GM12878 (cell line): ENCODE measurements at regions not wholly inside any gene's neighbourhood (a gene's known extent, or its start where the extent isn't known, plus 50 kb on each side); places are given as distances from the start of the nearest gene placed in this dataset.

Experiments used
- ATAC-seq: fragments of 200-7000 bp; cut with Tn5 transposase; 3 replicates; pipeline ENCODE4 v1.9.1; 2020; ENCODE audit warnings: mild to moderate bottlenecking, moderate library complexity
- BruUV-seq: library from RNA; stranded (reverse); fragments of 400-500 nt; replicated peaks from 2 replicates; lab custom pipeline; 2021; lab: Mats Ljungman, UMichigan
- CTCF ChIA-PET: fragments of 300-600 bp; sonication (Branson Sonifier 250); formaldehyde crosslinking; extraction: SDS; loops from one replicate; lab custom pipeline; 2021; ENCODE audit warnings: inconsistent platforms; lab: Yijun Ruan, JAX
- POLR2A ChIA-PET: fragments of 350-600 bp; formaldehyde crosslinking; extraction: SDS; loops from one replicate; lab custom pipeline; 2021; ENCODE audit warnings: inconsistent platforms; lab: Charles Lee
- RAD21 ChIA-PET: fragments of 300-600 bp; sonication (Branson Sonifier 250); formaldehyde crosslinking; loops from one replicate; lab custom pipeline; 2023; ENCODE audit warnings: antibody characterized with exemption; ENCODE audit not compliant: unreplicated experiment; lab: Charles Lee
- SMC1A ChIA-PET: fragments of 300-600 bp; sonication (Branson Sonifier 250); formaldehyde crosslinking; loops from one replicate; lab custom pipeline; 2023; ENCODE audit not compliant: unreplicated experiment, uncharacterized antibody; lab: Charles Lee
- DNase-seq: peaks from one replicate; pipeline ENCODE4 v3.0.0-alpha.2; 2011; ENCODE audit warnings: low read depth, low spot score
- FAIRE-seq: peaks from 3 replicates; lab custom pipeline; 2011; peaks lifted over from hg19 to GRCh38; lab: Jason Lieb, UNC
- H2AFZ ChIP-seq: 2 replicates; pipeline ENCODE4 v1.6.0; 2011; ENCODE audit warnings: low read depth, low read length, control low read depth; ENCODE audit not compliant: control insufficient read depth
- H3K27ac ChIP-seq: 2 replicates; pipeline ENCODE4 v1.5.1; 2011; ENCODE audit warnings: control low read depth; ENCODE audit not compliant: control insufficient read depth, insufficient read depth
- H3K27me3 ChIP-seq, 2 experiments: replicated peaks in 1 of 2; 2 replicates each; pipeline versions ENCODE4 v1.6.0 to v1.6.1; 2011; ENCODE audit warnings: low read length in 1 of 2; ENCODE audit not compliant: control insufficient read depth in 2 of 2, insufficient read depth in 2 of 2
- H3K36me3 ChIP-seq, 2 experiments: 2 replicates each; pipeline ENCODE4 v1.5.1; 2011; ENCODE audit warnings: low read length in 1 of 2; ENCODE audit not compliant: control insufficient read depth in 2 of 2, insufficient read depth in 2 of 2
- H3K4me1 ChIP-seq: 2 replicates; pipeline ENCODE4 v1.6.1; 2011; ENCODE audit warnings: mild to moderate bottlenecking, low read length, moderate library complexity, mixed read lengths; ENCODE audit not compliant: control insufficient read depth, insufficient read depth
- H3K4me2 ChIP-seq: 2 replicates; pipeline ENCODE4 v1.6.0; 2011; ENCODE audit warnings: control low read depth; ENCODE audit not compliant: control insufficient read depth, insufficient read depth
- H3K4me3 ChIP-seq: fragments of 200-600 bp; sonication (generic); 2 replicates; pipeline ENCODE4 v1.5.1; 2016
- H3K79me2 ChIP-seq: 2 replicates; pipeline ENCODE4 v1.6.0; 2011; ENCODE audit warnings: low read length; ENCODE audit not compliant: control insufficient read depth, insufficient read depth
- H3K9ac ChIP-seq: 2 replicates; pipeline ENCODE4 v1.8.0; 2011; ENCODE audit warnings: low read length, control low read depth, mixed read lengths; ENCODE audit not compliant: control insufficient read depth, insufficient read depth
- H3K9me3 ChIP-seq: replicated peaks from 3 replicates; pipeline ENCODE4 v1.5.1; 2011; ENCODE audit warnings: mild to moderate bottlenecking, low read length; ENCODE audit not compliant: control insufficient read depth, insufficient read depth
- H4K20me1 ChIP-seq: 2 replicates; pipeline ENCODE4 v1.6.0; 2011; ENCODE audit not compliant: control insufficient read depth, insufficient read depth
- BHLHE40 ChIP-seq, 2 experiments: fragments of 450-650 bp in 1 of 2; IDR thresholded peaks; 2 replicates each; pipeline ENCODE4 v1.6.1; 2011 to 2017; ENCODE audit warnings: low read depth in 2 of 2, borderline replicate concordance in 1 of 2, improper control_type of control experiment in 1 of 2, low read length in 1 of 2, mild to moderate bottlenecking in 1 of 2
- CHD2 ChIP-seq: IDR thresholded peaks from 2 replicates; pipeline ENCODE4 v1.6.1; 2011; ENCODE audit warnings: low read depth, low read length, improper control_type of control experiment, borderline replicate concordance
- HDAC6 ChIP-seq: fragments of 200-600 bp; sonication (generic); IDR thresholded peaks from one replicate; pipeline ENCODE4 v1.8.0; 2017; ENCODE audit warnings: antibody characterized with exemption; ENCODE audit not compliant: unreplicated experiment
- MYB ChIP-seq: fragments of 150-350 bp; IDR thresholded peaks from 2 replicates; pipeline ENCODE4 v1.6.1; 2014; ENCODE audit warnings: mild to moderate bottlenecking, low read depth, low read length, borderline replicate concordance
- NR2F1 ChIP-seq: fragments of 450-650 bp; conservative IDR thresholded peaks from 2 replicates; pipeline ENCODE4 v1.6.1; 2017; ENCODE audit warnings: mild to moderate bottlenecking
- POLR2A ChIP-seq: IDR thresholded peaks from 2 replicates; pipeline ENCODE4 v1.6.1; 2011; ENCODE audit warnings: low read depth, mild to moderate bottlenecking, low read length
- STAT3 ChIP-seq: IDR thresholded peaks from 2 replicates; pipeline ENCODE4 v1.6.1; 2011; ENCODE audit warnings: low read depth, low read length, improper control_type of control experiment
- SUPT20H ChIP-seq: IDR thresholded peaks from 2 replicates; pipeline ENCODE4 v1.6.1; 2011; ENCODE audit warnings: low read depth, mild to moderate bottlenecking, low read length, moderate library complexity, borderline replicate concordance; ENCODE audit not compliant: control insufficient read depth
- ZSCAN29 ChIP-seq: fragments of 450-650 bp; IDR thresholded peaks from 2 replicates; pipeline ENCODE4 v1.6.1; 2017; ENCODE audit warnings: mild to moderate bottlenecking, moderate library complexity
- WGBS: methylation state at CpG from one replicate; pipeline ENCODE4 v1.1.6; 2016; ENCODE audit warnings: low lambda C conversion rate; ENCODE audit not compliant: insufficient replicate concordance, insufficient coverage; ENCODE audit errors: missing lambda C conversion rate; 5-methylcytosine and 5-hydroxymethylcytosine counted together
- in situ Hi-C: fragments of 300-500 bp; cut with MboI; formaldehyde crosslinking; loops from 9 replicates; pipeline ENCODE4 v1.14.3; 2018; ENCODE audit warnings: mixed read lengths
- intact Hi-C: fragments of 100-400 bp; cut with micrococcal nuclease; formaldehyde crosslinking; loops from one replicate; pipeline ENCODE4 v1.14.2; 2022; ENCODE audit not compliant: unreplicated experiment
- TF ChIP-seq, protein P1 (sequence below): fragments of 450-650 bp; IDR thresholded peaks from 2 replicates; pipeline ENCODE4 v1.6.1; 2017; ENCODE audit warnings: mild to moderate bottlenecking
- TF ChIP-seq, protein P2 (sequence below): fragments of 450-650 bp; IDR thresholded peaks from 2 replicates; pipeline ENCODE4 v1.6.1; 2017; ENCODE audit warnings: mild to moderate bottlenecking, low read depth, inconsistent platforms; ENCODE audit not compliant: poor library complexity, severe bottlenecking
- TF ChIP-seq, protein P3 (sequence below): fragments of 450-650 bp; conservative IDR thresholded peaks from 2 replicates; pipeline ENCODE4 v1.6.1; 2017; ENCODE audit warnings: mild to moderate bottlenecking, moderate library complexity
- TF ChIP-seq, protein P4 (sequence below): fragments of 450-650 bp; IDR thresholded peaks from 2 replicates; pipeline ENCODE4 v1.6.1; 2016; ENCODE audit warnings: mild to moderate bottlenecking, moderate library complexity, borderline replicate concordance

DNA sequence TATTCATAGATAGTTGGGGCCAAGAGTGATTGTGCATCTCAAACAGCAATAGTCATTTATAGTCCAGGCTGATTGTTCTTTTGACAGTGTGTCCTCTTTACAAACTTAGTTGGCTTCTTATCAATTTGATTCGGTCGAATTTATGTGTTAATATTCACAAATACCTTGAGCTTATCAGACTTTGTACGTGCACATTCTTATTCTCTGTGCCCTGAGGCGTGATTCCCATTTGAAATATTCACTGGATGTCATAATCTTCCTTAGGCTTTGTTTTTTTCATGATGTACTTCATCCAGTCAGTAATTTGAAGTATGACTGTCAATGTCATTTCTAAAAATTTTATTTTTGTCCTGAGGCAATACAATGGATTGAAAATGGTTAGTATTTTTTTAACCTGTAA, 263.5 kb upstream of the PCDH7 start:
- no peaks in the 10 kb centered on the region; the same call in 2 of the 3 replicates for H3K9me3 ChIP-seq
- ChIA-PET CTCF (no interaction called here), RAD21 (no interaction called here), SMC1A (no interaction called here), POLR2A (no interaction called here)
- no peaks in the 10 kb centered on the region for H4K20me1 ChIP-seq
- no peak overlapping the region for H3K9ac ChIP-seq
- 0% methylated on average over 4 of the region's 4 CpGs for WGBS
- H3K79me2 ChIP-seq: no peaks in the 10 kb centered on the region
- in situ Hi-C loops: no loop called here
- no peak for DNase-seq
- H3K4me1 ChIP-seq: peaks cover 11% of the 10 kb centered on the region
- intact Hi-C loops: no loop called here
- peak overlapping the region; percentile 34; the same call in 1 of the 2 replicates for H2AFZ ChIP-seq
- no TSS peak for BruUV-seq
- H3K27ac ChIP-seq: no peak overlapping the region
- no peak overlapping the region for H3K4me2 ChIP-seq
- H3K27me3 ChIP-seq: no peaks in the 10 kb centered on the region
- no peak for FAIRE-seq
- no peak for ATAC-seq
- no peak overlapping the region for H3K4me3 ChIP-seq
- no peaks in the 10 kb centered on the region for H3K36me3 ChIP-seq
- no peak for TF ChIP-seq HDAC6
- TF ChIP-seq SUPT20H: no peak
- no peak for TF ChIP-seq BHLHE40 (IDR thresholded peaks at IDR 0.05; ENCODE audit: borderline replicate concordance in 1 of 2, low read depth in 2 of 2, low read length in 1 of 2)
- no peak for TF ChIP-seq ZSCAN29
- TF ChIP-seq, protein P1, sequence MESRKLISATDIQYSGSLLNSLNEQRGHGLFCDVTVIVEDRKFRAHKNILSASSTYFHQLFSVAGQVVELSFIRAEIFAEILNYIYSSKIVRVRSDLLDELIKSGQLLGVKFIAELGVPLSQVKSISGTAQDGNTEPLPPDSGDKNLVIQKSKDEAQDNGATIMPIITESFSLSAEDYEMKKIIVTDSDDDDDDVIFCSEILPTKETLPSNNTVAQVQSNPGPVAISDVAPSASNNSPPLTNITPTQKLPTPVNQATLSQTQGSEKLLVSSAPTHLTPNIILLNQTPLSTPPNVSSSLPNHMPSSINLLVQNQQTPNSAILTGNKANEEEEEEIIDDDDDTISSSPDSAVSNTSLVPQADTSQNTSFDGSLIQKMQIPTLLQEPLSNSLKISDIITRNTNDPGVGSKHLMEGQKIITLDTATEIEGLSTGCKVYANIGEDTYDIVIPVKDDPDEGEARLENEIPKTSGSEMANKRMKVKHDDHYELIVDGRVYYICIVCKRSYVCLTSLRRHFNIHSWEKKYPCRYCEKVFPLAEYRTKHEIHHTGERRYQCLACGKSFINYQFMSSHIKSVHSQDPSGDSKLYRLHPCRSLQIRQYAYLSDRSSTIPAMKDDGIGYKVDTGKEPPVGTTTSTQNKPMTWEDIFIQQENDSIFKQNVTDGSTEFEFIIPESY: no peak
- TF ChIP-seq, protein P2, sequence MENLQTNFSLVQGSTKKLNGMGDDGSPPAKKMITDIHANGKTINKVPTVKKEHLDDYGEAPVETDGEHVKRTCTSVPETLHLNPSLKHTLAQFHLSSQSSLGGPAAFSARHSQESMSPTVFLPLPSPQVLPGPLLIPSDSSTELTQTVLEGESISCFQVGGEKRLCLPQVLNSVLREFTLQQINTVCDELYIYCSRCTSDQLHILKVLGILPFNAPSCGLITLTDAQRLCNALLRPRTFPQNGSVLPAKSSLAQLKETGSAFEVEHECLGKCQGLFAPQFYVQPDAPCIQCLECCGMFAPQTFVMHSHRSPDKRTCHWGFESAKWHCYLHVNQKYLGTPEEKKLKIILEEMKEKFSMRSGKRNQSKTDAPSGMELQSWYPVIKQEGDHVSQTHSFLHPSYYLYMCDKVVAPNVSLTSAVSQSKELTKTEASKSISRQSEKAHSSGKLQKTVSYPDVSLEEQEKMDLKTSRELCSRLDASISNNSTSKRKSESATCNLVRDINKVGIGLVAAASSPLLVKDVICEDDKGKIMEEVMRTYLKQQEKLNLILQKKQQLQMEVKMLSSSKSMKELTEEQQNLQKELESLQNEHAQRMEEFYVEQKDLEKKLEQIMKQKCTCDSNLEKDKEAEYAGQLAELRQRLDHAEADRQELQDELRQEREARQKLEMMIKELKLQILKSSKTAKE: no peak
- TF ChIP-seq NR2F1: no peak
- TF ChIP-seq, protein P3, sequence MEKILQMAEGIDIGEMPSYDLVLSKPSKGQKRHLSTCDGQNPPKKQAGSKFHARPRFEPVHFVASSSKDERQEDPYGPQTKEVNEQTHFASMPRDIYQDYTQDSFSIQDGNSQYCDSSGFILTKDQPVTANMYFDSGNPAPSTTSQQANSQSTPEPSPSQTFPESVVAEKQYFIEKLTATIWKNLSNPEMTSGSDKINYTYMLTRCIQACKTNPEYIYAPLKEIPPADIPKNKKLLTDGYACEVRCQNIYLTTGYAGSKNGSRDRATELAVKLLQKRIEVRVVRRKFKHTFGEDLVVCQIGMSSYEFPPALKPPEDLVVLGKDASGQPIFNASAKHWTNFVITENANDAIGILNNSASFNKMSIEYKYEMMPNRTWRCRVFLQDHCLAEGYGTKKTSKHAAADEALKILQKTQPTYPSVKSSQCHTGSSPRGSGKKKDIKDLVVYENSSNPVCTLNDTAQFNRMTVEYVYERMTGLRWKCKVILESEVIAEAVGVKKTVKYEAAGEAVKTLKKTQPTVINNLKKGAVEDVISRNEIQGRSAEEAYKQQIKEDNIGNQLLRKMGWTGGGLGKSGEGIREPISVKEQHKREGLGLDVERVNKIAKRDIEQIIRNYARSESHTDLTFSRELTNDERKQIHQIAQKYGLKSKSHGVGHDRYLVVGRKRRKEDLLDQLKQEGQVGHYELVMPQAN: no peak
- TF ChIP-seq POLR2A: no peak
- no peak for TF ChIP-seq MYB
- no peak for TF ChIP-seq CHD2
- TF ChIP-seq, protein P4, sequence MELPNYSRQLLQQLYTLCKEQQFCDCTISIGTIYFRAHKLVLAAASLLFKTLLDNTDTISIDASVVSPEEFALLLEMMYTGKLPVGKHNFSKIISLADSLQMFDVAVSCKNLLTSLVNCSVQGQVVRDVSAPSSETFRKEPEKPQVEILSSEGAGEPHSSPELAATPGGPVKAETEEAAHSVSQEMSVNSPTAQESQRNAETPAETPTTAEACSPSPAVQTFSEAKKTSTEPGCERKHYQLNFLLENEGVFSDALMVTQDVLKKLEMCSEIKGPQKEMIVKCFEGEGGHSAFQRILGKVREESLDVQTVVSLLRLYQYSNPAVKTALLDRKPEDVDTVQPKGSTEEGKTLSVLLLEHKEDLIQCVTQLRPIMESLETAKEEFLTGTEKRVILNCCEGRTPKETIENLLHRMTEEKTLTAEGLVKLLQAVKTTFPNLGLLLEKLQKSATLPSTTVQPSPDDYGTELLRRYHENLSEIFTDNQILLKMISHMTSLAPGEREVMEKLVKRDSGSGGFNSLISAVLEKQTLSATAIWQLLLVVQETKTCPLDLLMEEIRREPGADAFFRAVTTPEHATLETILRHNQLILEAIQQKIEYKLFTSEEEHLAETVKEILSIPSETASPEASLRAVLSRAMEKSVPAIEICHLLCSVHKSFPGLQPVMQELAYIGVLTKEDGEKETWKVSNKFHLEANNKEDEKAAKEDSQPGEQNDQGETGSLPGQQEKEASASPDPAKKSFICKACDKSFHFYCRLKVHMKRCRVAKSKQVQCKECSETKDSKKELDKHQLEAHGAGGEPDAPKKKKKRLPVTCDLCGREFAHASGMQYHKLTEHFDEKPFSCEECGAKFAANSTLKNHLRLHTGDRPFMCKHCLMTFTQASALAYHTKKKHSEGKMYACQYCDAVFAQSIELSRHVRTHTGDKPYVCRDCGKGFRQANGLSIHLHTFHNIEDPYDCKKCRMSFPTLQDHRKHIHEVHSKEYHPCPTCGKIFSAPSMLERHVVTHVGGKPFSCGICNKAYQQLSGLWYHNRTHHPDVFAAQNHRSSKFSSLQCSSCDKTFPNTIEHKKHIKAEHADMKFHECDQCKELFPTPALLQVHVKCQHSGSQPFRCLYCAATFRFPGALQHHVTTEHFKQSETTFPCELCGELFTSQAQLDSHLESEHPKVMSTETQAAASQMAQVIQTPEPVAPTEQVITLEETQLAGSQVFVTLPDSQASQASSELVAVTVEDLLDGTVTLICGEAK: no peak
- TF ChIP-seq STAT3: no peak
